ENCODE measurements at regions not wholly inside any gene's neighbourhood (a gene's known extent, or its start where the extent isn't known, plus 50 kb on each side); places are given as distances from the start of the nearest gene placed in this dataset.
A peak's percentile ranks its signal among the peaks of the same experiment; 100 is the strongest.
"Not testable (repeated sequence)": the region's sequence is repeated elsewhere in the genome, so short reads cannot be mapped to it uniquely, and the experiment has no call there.

- DNase-seq: not testable (repeated sequence)
Measured at GRCh38 chr10:62928763-62929162, 112.6 kb upstream of the EGR2 start.

DNA sequence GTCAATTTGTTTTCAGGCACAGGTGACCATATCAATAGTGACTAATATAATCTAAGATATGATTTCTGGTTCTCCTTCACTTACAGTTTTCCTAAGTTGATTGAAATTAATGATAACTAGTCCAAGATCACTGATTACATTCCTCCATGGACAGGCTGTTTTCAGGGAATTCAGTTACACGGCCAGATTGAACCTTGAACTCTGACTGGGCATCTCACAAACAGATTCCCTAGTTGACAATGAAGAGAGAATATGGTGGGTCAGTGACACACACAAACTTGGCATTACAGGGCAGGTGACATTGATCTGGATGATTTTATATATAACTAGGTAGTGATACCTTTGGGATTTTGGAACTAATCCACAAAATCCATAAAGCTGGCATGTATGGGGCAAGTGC lies 110.2 kb upstream of the EGR2 start:
- DNase-seq: no peak

GRCh38 chr10:62924344-62924748 lies 108.2 kb upstream of the EGR2 start:
- no peak for DNase-seq

DNA sequence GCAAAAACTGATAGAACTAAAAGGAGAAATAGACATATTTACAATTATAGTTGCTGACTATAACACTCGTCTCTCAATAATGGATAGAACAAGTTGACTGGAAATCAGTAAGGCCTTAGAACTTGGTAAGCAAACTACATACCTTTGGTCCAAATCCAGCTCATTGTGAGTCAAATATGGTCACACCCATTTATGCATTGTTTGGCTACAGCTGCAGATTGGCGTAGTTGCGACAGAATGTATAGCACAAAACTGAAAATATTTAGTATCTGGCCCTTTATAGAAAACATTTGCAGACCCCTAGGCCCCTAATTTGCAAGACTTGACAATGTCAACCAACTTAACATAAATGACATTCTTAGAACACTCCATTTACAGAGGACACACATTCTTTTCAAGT lies 103.6 kb upstream of the EGR2 start:
- no peak for DNase-seq

- no peak for DNase-seq
Measured at GRCh38 chr10:62917475-62918238, 101.5 kb upstream of the EGR2 start.

DNA sequence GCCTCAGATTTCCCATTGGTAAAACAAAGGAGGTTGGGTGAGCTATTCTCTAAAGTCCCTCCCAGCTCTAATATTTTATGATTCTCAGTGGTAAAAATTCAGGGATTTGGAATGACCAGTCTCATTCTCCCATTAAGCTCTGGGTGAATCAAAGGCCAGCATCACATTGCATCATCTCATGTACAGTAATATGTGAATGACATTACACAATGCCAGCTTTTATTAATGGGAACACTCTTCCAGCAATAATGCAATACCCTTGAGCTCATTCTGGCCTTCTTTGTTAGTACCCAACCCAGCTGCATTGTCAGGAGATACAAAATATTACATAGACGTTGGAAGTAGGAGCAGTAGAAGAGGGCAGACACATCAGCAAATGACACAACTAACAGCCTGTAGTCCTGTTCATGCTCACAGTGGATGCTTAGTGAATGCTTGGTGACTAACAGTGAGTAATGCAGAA lies 100.0 kb upstream of the EGR2 start:
- no peak for DNase-seq

DNA sequence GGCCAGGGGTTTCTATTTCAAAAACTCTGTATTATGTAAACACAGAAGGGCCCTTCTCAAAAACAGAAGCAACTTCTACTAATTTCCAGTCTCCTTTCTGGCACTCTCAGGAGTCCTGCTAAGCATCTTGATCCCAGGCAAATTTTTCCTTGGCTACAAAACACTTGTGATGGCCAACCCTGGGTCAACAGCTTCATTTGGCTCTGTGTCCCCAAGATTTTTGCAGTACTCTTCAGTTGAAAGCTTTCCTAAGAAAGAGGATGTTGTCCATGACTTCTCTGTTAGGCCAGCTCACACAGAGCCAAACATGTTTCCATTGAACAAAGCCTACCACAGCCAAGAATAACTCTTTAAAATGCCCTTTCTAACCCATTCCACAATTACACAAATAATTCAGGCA lies 99.0 kb upstream of the EGR2 start:
- no peak for DNase-seq

- DNase-seq: no peak
Measured at GRCh38 chr10:62912086-62912485, 95.9 kb upstream of the EGR2 start.

DNA sequence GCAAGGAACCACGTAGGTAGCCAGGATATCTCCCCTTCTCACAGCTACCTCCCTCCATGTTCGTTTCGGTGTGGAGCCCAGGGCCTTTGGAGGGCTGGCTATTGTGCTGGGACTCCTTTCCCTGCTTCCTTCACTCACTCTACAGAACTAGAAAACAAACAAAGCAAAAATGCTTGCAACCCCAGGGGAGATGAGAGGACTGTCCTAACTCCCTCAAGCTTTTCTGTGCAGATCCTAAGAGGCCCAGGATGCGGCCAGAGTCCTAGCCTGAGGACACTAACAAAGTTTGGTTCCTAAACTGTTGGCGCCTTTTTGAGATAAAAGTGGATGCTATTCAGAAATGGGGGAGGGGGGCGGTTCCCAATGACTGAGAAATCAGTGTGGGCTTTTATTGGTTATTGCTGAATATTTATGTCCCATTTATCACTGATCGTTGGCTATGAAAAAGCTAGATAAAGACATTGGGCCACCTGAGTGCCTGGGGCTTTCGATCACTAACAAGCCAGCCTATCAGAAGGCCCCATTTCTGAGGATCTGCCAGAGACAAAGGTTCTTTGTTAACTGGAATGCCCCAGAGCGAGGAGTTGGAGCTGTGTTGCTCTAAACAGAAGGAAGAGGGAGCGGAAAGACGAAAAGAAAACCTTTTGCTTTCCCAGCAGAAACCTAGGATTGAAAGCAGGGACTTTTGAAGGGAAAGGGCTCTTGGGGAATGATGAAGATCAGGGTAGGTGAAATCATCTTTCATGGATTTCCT lies 95.2 kb upstream of the EGR2 start:
- peak in 21 of 51 donors; percentile 1 to 32 (median 12) for DNase-seq

DNA sequence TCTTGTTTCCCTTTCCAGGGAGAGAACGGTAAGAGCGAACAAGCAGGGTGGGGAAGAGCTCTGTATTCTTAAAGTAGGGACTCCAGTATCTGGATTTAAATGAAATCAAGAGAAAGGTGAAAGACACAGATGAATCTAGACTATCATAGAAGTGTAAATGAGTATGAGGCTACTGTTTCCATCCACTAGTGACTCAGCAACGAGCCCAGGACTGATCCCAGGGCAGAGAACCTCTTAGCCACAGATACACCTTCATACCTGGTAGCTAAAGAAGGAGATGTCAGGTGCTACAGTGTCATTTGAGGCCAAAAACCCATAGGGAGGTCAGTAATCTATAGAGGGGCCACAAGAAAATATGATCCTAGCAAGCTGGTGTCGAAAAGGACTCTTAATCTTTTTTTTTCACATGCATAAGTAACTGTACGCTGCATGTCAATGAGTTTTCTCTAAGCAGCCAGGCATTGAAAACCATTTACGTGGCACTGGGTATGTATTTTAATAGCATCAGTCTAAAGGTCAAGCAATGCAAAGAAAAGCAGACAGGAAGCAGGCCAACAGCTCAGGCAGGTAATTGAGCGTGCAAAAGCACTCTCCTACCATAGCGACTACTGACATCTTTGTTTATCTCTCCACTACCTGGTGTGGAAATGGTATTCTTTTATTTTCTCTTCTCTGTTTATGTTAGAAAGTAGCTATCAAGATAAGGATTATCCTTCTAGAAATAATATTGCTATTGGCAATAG lies 91.5 kb upstream of the EGR2 start:
- no peak for DNase-seq

DNA sequence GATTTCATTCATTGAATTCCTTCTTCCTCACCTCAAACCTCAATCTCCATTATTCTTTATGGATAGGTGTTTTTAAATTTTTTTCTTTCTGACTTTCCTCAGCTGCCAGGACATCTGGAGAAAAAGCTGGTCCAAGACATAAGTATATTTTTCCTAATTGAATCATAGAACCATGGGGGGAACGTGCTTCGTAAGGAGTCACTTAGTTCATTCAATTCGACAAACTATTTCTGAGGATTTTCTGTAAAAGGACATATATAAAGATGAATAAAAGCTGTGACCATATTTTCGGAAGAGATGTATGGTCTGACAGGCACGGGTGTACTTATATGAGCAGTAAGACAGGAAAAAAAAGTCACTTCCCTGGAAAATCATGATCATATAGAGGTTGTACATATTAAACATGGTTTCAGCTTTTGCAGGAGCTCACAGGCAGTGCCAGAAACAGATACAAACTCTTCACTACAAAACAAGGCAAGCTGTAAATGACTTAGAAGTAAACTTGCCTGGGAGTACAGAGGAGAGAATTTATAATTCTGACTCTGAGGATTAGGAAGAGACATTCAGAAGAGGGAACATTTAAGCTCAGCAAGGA lies 88.2 kb upstream of the EGR2 start:
- DNase-seq: no peak

GRCh38 chr10:62903828-62904227 lies 87.7 kb upstream of the EGR2 start:
- DNase-seq: no peak

- no peak for DNase-seq
Measured at GRCh38 chr10:62900829-62901571, 84.8 kb upstream of the EGR2 start.

DNA sequence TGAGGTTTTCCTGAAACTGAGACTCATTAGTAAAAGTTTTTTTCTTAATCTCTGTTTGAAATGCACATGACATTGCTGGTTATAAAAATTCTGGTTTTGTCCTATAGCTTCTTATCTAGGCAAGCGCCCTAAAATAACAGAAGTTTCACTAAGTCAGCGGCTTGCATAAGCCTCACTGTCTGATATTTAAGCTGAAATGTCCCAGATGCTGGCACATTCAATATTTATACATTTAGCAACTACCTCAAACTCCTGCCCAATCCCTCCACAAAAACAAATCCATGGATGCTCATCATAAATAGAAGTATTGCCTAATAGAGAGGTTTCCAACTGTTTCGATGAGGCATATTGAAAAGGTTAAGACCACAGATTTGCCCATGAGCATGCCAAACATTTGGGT lies 83.1 kb upstream of the EGR2 start:
- DNase-seq: no peak

- DNase-seq: no peak
Measured at GRCh38 chr10:62895063-62895462, 78.9 kb upstream of the EGR2 start.

GRCh38 chr10:62894156-62894555 lies 78.0 kb upstream of the EGR2 start:
- DNase-seq: no peak

GRCh38 chr10:62893036-62893435 lies 76.9 kb upstream of the EGR2 start:
- no peak for DNase-seq

GRCh38 chr10:62890395-62890794 lies 74.2 kb upstream of the EGR2 start:
- no peak for DNase-seq

DNA sequence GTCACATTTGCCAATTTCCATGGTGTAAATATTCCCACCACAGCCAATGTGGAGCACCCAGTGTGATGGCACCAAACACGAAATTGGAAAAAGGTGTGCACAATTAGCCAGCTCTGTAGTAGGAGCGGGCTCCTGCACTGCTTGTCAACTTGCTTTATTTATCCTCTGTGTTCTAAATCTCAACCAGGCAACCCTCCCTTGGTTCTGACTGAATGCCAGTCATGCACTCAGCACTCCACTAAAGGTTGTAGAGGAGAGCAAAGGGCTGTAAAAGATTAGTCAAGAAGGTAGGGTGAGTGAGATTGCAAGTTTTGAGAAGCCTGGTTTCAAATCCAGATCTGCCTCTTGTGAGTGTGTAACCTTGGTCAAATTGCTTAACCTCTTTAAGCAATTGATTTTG lies 71.5 kb upstream of the EGR2 start:
- DNase-seq: no peak

DNA sequence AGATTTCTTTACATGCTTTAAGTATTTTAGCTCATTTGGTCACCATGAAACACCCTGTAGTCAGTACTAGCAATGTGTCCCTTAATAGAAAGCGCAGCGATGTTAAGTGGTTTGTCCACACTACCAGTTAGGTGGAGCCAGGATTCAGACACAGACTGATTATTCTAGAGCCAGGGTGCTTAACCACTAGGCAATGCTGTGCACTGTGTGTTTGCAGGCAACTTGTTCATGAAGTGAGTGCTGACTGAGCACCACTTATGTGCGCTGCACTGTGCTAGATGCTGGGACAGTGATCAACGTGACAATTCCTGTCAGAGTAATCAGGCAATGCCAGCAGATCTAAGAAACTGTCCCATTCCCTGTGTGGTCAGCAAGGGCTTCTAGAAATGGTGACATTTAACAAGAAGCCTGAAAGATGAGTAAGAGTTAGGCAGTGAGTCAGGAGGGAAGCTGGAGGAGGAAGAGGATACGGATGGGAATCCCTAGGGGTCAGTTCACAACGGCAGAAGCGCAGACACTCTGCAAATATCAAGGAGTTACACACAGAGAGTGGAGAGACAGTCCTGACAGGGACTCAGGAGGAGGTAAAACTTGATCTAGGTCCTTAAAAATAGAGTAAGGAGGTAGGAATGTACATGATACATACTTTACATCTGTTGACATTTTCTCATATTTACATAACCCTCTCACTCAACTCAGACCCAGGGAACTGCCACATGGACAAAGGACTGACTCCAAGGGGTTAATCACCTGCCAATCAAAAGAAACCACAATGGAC lies 69.7 kb upstream of the EGR2 start:
- DNase-seq: no peak
